DMS 273 (cell line): ENCODE measurements at regions not wholly inside any gene's neighbourhood (a gene's known extent, or its start where the extent isn't known, plus 50 kb on each side); places are given as distances from the start of the nearest gene placed in this dataset.
A peak's percentile ranks its signal among the peaks of the same experiment; 100 is the strongest.

Source experiments
- DNase-seq: peaks from one replicate; lab custom pipeline; 2025; ENCODE audit not compliant: unreplicated experiment; lab: John Stamatoyannopoulos, UW

GRCh38 chr4:189440716-189441115, 500.0 kb upstream of the FRG1 start:
- no peak for DNase-seq

- no peak for DNase-seq
Measured at GRCh38 chr4:189443341-189443740, 497.3 kb upstream of the FRG1 start.

- no peak for DNase-seq
Measured at GRCh38 chr4:189445613-189446012, 495.1 kb upstream of the FRG1 start.

- DNase-seq, result no peak
Measured at GRCh38 chr4:189463734-189464133, 476.9 kb upstream of the FRG1 start.

DNA sequence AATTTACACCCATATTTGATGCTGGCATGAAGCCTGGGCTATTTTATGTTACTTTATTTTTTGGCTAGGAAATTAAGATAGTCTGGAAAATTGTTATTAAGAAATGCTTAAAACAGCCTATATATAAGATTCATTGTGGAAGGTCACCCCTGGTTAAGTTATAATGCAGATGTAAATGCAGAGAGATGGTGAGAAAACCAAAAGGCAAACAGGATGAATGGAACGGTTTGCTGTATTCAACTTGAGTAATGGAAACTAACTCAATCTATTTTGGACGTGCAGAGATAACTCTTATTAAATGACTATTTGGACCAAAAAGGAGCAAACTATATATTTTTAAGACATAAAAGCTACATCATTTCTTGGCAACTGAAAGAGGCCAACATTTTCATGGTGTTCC, 446.3 kb upstream of the FRG1 start:
- DNase-seq, result no peak

- no peak for DNase-seq
Measured at GRCh38 chr4:189497516-189497915, 443.2 kb upstream of the FRG1 start.

GRCh38 chr4:189497996-189498395, 442.7 kb upstream of the FRG1 start:
- DNase-seq, result no peak

DNA sequence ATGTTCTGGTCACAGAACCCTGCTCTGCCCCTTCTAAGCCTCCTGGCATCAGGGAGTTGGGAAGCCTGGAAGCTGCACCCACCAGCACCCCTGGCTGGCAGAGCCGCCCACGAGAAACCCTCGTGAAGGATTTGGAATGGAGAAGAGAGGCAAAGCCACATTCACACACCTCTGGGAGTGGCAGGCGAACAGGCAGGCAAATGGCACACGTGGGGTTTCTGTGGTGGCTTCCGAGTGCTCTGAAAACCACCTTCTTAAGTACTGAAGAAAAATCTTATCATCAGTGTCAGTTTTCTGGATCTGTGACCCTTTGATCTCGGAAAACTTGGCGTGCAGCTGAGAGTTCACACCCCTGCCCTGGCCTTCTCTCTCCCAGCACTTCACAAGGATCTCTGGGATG, 442.2 kb upstream of the FRG1 start:
- DNase-seq, result no peak

DNA sequence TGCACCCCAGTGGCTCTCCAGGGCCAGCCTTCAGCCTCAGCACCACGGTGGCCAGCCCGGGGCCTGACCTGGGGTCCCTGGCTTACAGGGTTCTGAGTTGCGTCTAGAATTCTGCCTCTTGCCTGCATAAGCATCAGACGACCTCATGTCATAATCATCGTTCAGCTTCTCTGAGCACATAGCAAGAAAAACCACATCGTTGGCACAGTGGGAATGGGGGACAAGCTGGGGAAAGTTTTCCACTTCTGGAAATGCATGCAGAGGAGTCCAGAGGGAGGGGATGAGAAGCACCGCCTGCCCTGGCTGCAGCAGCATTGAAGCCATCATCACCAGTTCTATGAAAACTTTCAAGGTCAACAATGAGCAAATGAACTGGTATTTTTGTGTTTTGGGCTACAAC, 441.0 kb upstream of the FRG1 start:
- no peak for DNase-seq

GRCh38 chr4:189500970-189501369, 439.7 kb upstream of the FRG1 start:
- DNase-seq, result no peak

- peak; percentile 0 for DNase-seq
Measured at GRCh38 chr4:189502841-189503435, 437.7 kb upstream of the FRG1 start.

GRCh38 chr4:189504220-189504619, 436.5 kb upstream of the FRG1 start:
- no peak for DNase-seq

- no peak for DNase-seq
Measured at GRCh38 chr4:189505380-189505779, 435.3 kb upstream of the FRG1 start.

DNA sequence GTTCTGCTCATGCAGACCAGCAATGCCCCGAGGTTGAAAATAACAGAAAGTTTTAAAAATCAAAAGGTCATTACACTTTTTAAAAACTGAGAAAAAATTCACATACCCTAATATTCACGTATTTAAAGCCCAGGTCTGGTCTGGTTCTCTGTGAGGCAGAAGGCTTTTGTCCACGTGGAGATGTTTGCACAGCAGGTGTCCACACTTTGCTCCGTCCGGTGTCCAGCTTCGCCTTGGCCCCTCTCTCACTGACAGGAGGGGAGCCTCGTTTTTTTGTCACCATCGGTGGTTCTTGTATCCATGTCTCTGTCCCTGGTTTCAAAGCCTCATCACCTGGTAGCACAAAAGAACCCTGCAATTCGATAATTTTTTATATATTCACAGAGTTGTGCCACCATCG, 434.6 kb upstream of the FRG1 start:
- DNase-seq, result no peak

- DNase-seq, result no peak
Measured at GRCh38 chr4:189507060-189507459, 433.6 kb upstream of the FRG1 start.

GRCh38 chr4:189510601-189511000, 430.1 kb upstream of the FRG1 start:
- DNase-seq, result no peak

DNA sequence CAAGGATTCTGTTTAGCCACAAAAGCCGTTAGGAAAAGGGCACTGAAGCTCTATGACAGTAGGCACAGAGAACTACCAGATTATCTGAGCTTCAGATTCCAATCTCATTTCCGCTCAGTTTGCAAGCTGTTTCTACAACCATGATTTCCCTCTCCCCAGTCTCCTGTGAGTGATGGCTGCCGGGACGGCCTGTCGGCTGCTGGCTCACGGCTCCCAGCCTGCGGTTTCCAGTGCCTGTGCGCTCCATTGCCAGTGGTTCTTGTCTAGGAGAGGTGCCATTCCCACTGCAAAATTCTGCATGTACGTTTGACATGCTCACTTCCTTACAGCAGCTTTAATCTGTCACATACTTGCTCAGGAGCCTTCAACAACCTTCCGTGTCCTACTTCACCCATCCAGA, 429.1 kb upstream of the FRG1 start:
- DNase-seq, result no peak

- DNase-seq, result no peak
Measured at GRCh38 chr4:189513421-189513820, 427.3 kb upstream of the FRG1 start.

DNA sequence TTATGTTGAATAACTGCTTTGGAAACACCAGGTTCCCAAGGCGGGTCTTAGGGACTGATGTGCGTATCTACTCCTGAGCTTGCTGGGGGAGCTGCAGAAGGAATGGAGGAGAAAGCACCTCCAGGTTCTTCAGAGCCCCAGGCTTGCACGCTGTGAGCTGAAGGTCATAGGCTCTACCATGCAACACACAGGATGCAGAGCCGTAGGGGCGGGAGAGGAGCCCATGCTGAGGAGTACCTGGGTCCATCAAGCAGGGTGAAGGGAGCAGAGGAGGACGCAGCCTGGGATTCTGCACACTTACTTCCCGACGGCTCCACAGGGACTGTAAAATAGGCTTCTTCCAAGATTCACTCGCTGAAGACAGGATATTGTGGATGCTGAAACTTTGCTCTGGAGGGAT, 426.5 kb upstream of the FRG1 start:
- DNase-seq, result no peak

DNA sequence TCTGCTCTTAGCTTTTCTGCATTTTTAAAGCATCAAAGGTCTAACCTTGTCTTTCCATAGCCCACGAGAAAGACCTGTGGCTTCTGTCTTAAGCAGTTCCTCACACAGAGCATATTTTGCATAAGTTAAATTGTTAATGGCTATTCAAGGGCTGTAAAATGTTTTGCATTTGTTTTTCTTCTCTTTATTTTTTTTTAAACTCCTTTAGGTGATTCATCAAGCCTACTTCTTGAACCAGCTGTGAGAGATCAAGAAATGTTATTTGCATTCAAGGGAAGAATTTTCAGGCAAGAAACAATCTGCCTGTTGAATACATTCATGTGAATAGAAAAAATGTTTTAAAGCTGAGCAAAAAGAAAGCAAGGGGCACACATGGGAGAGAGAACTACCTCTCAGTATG, 423.8 kb upstream of the FRG1 start:
- no peak for DNase-seq

- DNase-seq, result no peak
Measured at GRCh38 chr4:189519186-189519585, 421.5 kb upstream of the FRG1 start.

DNA sequence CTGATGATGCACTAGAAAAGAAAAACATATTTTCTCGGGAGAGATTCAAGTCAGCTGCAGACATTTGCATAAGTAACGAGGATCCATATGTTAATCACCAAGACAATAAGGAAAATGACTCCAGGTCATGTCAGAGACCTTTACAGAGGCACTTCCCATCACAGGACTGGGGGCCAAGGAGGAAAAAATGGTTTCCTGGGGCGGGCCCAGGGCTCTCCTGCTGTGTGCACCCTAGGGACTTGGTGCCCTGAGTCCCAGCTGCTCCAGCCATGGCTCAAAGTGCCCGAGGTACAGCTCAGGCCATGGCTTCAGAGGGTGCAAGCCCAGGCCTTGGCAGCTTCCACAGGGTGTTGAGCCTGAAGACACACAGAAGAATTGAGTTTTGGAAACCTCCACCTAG, 415.4 kb upstream of the FRG1 start:
- DNase-seq, result no peak

DNA sequence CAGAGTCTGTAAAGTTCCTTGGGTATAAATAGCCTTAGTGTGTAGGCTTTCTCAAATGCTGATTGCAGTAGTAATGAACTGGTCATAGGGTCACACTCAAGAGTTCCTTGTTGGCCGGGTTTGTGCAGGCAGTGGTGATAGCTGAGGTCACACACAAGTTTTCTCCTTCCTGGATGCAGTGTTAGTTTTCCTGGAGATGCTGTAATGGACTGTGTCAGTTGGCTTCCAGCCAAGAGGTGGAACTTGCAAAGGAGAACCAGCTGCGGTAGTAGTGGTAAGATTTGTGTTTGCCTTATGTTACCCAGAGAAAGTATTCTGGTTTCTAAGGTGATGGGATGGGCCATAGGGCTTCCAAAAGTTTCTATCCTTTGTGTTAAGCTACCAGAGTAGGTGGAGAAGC, 409.8 kb upstream of the FRG1 start:
- DNase-seq, result no peak

DNA sequence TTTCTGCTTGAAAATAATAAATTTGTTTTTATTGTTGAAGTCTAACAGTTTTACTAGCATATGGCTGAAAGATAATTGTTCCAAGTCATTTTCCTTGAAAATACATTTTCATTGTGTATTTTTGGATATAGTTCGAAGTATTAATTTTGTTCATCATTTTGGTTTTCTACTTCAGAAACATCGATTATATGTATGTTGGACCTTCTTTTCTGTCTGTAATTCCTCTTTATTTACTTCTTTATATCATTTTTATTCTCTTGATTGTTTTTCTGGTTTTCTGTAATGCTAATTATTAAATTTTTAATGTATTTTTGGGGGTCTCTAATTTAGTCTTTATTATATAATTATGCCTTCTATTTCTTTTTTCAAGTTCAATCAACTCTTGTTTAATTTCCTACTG, 407.1 kb upstream of the FRG1 start:
- no peak for DNase-seq
